NCI-H146 treated with DMSO at 0.1 percent for 48 hours (cell line): ENCODE measurements at regions not wholly inside any gene's neighbourhood (a gene's known extent, or its start where the extent isn't known, plus 50 kb on each side); places are given as distances from the start of the nearest gene placed in this dataset.

Experiments
- DNase-seq: peaks from one replicate; lab custom pipeline; 2025; ENCODE audit not compliant: unreplicated experiment; lab: John Stamatoyannopoulos, UW

DNA sequence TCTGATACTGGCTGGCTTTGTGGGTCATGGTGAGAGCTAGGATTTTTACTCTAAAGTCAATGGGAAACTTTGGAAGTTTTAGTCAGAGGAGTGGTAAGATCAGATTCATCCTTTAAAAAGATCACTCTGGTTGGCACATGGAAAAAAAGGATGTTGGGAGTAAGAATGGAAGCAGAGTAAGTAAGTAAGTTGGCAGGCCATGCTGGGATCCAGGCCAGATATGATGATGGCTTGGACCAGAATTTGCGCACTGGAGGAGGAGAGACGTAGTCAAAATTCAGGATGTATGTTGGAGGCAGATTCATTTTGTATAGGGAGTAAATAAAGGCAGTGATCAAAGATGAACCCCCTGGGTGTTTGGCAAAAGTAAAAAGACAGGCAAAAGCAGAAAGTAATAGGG lies 283.3 kb upstream of the THSD7B start:
- DNase-seq: no peak

DNA sequence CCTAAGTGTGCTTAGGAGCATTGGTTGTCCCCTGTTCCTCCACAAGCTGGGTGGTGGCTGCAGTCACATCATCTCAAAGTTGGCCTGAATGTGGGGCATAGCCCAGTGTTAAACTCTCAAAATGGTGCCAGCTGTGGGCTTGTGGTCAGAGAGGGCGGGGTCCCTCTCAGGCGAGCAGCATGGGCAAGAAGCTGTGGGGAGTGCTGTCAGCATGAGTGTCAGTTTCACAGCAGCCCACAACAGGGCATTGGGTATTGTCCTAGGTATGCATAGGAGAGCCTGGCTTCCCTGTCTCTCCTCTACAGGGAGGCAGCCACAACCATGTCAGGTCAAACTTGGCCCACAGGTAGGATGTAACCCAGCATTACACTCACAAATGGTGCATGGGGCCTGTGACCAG lies 285.6 kb upstream of the THSD7B start:
- no peak for DNase-seq

DNA sequence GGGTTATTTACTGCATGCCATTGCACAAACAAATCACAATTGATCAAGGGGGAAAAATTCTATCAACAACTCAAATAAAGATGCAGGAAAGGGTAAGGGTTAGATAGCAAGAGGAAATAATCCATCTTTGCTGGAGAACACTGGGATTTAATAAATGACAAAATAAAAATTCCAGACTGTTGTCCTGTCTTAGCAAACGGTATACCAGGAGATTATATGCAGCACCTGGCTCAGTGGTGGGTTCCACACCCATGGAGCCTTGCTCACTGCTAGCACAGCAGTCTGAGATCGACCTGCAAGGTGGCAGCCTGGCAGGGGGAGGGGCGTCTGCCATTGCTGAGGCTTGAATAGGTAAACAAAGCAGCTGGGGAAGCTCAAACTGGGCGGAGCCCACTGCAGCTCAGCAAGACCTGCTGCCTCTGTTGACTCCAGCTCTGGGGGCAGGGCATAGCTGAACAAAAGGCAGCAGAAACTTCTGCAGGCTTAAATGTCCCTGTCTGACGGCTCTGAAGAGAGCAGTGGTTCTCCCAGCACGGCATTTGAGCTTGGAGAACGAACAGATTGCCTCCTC lies 296.5 kb upstream of the THSD7B start:
- DNase-seq: no peak

DNA sequence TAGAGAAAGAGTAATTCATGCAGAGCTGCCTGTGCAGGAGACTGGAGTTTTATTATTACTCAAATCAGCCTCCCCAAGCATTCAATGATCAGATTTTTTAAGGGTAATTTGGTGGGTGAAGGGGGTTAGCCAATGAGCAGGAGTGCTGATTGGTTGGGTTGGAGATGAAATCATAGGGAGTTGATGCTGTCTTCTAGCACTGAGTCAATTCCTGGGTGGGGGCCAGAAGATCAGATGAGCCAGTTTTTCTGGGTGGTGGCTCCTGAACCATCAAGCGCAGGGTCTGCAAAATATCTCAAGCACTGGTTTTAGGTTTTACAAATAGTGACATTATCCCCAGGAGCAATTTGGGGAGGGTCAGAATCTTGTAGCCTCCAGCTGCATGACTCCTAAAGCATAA lies 312.8 kb upstream of the THSD7B start:
- DNase-seq: no peak

DNA sequence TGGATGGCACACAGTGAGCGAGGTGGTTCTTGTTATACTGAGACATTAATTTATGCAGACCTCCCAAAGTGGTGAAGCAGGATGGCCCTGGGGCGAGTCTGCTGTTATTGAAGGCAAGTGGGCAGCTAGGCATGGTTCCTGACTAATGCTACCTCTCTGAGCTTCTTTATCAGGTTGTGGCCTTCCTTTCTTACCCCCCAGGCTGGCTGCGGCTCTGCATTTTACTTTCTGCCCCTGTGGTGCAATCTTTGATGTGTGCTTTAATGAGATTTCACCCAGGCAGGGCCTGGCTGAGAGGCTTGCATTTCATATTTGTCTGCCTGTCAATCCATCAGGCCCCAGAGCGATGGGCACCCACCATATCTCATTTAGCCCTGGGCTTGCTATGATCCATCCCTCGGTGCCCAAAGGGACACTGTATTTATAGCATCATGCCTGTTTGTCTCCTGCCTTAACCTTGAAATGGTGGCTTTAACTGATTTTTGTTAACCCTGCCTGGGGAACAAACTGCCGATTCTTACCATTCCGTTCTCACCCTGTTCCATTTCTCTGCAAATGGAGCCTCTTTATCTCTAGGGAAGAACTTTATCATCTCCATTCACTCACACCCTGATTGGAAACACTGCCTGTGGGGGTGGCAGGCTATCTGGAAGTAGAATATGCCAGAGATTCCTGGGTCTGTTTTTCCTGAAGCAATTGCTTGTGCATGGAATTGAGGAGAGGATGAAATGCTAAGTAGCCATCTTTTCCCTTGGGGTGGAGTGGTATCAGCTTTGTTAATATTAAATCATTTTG lies 316.2 kb upstream of the THSD7B start:
- no peak for DNase-seq

DNA sequence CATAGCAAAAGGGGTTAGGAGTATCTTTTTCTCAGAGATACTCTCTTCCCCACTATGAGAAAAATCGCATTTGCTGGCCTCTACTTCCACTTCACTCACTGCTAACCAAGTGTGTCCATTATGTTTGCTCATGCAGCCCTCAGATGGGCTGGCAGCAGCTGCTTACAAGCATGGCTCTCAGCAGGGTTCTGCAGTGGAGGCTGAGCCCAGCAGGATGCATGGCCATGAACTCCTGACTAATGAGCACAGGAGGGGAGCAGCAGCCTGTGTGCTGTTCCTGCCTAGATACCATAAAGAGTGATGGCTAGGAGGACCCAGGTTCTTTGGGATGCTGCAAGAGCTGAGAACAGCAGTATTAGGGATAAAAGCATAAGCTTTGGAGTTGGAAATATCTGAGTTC lies 316.9 kb upstream of the THSD7B start:
- DNase-seq: peak; percentile 85

DNA sequence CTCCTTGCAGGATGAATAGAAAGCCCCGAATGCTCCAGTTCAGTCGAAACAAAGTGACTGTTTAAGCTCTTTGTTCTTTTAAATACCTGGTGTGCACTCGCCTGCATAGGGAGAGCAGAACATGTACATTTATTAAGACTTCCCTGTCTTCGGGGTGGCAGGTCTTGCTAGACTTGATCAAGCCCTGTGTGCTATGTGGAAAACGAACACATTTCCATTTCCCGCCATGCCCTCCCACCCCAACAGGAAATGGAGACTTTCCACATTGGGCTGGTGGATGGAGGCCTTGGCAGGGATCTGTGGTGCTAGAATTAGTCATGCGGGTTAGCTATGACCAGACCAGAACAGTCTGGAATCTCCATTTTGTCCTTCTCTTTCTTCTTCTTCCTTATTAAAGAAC lies 321.0 kb upstream of the THSD7B start:
- DNase-seq: no peak

DNA sequence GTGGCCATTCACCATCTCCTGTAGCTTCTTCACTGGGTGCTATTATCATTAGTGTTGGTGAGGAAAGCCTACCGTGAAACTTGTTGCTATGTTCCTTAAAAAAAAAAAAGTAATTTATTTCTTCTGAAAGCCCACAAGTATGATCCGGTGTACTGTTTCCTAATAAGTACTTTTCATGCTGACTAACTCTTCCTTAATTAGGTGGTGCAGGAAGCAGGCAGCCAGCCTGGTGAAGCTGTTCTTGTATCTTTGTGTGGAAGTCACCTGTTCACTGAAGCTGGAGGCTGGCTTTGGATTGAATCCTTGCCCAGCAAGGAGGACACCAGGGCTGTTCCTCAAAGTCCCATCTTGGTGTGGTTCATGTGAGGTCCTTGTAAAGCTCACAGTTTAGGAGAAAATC lies 321.7 kb upstream of the THSD7B start:
- no peak for DNase-seq

DNA sequence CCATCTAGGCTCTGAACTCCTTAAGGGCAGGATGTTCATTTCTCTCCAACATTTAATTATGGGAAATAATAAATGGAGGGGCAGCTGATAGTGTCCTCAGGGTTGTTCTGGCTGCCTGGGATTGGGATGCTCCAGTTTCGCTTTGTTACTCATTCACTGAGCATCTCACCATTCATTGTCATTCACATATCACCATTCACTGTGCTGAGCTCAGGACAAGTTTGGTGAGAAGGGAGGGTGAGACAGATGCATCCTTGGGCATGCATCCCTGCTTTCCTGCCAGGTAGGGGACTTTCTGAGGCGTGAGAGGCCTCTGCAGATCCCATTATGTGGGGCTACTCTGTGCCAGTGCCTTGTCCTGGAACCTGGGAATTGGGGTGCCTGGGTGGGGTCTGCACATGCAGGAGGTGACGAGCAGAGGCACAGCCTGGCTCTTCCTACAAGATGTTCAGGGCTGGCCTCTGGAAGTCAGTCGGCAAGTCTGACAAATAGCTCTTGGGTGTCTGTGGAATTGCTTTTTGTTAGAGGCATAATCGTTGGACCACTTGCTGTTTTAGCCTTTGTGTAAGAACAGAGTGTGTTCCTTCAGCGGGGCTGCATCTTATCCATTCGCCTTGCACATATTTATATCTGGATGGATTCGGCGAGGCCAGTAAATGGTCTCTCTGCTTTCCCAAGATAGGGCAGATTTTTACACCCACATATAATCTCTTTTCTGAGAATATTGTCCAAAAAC lies 323.2 kb upstream of the THSD7B start:
- peak; percentile 21 for DNase-seq

DNA sequence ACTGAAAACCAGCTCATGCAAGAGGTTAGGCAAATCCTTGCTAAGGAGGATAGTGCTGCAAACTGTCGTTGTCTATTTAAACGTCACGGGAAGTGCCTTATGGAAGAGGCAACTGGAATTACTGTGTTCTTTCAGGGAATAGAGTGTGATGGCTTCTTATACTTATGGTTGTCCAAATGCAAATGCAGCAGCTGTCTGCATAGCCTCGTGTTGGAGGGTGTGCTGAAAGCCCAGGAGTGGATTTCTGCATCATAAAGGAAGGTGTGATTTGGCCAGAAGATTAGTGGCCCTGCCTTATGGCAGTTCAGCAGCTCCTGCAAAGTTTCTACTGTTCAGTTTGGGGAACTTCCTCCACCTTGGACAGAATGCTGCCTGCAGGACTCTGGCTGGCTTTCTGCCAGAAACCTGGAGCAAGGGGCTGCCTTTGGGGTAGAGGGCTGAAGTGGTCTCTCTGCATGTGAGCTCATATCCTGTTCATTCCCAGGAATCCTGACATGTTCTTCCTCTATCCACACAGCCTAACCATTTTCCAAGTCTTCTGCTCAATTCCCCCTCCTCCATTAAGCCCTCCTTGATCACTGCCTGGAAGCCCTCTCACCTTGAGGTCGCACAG lies 321.2 kb upstream of the CXCR4 start:
- no peak for DNase-seq

DNA sequence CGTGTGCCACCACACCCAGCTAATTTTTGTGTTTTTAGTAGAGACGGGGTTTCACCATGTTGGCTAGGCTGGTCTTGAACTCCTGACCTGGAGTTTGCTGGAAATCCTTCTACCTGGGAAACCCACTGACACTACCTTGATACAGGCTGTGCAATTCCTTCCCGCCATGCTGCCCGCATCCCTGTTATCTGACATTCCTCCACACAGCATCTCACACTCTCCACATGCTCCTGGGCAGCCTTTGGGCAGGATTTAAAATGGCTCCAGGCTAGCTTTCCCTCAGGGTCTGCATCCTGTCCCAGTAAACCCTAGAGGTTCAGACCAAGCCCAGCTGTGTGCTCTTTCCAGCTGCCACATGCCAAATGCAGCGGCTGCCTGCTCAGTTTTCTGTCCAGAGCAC lies 319.5 kb upstream of the CXCR4 start:
- DNase-seq: no peak

DNA sequence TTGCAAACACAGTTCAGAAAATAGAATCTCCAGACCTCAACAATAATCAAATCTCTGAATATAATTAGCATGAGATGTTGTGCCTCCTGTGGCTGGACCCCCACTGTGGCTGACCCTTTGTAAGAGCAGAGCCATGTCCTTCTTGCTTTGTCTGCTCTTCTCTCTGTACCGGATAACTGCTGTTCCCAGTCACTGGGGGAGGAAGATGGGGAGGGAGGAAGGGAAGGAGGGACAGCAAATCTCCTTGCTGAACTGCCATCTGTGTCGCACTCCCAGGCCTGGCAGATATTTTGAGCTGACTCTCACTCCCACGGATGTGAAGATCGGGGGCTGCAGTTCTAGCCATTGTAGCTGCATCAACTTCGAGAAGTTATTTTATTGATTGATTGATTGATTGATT lies 319.0 kb upstream of the CXCR4 start:
- DNase-seq: peak; percentile 42

DNA sequence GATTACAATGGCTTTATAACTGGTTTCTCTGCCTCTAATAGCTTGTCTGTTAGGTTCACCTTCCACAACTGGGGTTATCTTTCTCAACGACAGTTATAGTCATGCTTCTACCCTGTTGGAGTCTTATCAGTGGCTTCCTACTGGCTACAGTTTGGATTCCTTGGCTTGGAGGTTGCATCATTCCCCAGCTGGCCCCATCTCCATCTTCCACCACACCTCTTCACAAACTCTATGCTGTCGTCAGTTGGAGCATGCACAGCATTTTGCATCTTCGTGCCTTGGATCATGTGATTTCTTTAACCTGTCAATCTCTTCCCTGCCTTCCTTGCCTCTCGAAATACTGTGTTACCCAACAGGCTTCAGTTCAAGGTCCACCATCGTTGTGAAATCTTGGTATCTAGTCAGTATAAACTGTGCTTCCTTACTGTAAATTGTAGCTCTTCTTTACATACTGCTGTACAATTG lies 316.3 kb upstream of the CXCR4 start:
- no peak for DNase-seq

DNA sequence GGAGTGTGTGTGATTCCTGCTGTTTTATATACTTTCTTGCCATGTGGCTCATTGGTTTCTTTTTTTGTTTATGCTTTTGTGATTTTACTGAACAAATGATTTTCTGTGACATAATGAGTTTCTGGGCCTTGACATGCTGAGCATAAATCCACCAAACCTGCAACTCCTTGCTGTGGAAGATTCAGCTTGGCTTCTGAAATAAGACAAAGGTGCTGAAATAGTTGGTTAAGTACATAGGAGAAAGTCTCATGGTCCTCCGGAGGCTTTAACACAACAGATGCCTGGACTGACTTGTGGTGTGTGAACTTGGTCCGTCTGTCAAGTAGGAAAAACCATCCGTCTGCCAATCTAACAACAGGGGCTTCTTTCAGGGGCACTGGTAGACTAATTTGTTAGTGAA lies 315.3 kb upstream of the CXCR4 start:
- no peak for DNase-seq

DNA sequence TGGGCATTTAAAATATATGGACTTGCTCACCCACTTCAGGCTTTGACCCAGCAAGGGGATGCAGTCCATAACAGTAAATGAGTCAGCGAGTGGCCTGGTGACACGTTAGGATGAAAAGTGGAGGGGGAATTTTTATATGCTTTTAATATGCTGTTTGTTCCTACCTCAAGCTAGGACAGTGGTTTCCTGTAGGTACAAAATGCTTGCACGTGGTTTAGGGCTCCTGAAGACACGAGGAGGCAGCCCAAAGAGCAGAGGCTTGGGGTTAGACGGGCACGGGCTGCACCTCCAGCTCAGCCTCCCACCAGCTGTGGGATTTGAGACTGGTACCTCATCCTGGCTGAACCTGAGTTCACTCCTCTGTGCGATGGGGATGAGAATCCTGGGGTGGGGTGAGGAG lies 306.2 kb upstream of the CXCR4 start:
- no peak for DNase-seq

DNA sequence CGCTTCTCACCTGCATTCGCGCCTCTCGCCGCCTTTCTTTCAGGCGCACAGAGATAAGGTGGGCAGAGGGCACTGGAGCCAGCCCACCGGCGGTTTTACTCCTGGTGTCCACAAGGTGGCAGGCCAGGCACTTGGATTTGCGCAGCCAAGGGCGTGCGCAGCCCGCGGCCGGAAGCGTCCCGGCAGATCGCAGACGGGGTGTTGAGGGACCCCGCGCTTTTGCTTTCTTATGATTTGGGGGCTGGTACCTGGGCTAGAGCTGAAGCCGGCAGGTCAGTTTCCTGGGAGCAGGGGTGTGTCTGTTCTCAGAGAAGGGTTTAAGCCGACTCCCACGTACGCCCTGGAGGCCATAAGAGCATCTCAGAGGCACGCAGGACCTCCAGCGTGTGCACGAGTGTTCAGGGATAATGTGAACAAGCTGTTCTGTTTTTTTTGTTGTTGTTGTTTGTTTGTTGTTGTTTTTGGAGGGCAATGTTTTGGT lies 305.6 kb upstream of the CXCR4 start:
- peak; percentile 66 for DNase-seq

DNA sequence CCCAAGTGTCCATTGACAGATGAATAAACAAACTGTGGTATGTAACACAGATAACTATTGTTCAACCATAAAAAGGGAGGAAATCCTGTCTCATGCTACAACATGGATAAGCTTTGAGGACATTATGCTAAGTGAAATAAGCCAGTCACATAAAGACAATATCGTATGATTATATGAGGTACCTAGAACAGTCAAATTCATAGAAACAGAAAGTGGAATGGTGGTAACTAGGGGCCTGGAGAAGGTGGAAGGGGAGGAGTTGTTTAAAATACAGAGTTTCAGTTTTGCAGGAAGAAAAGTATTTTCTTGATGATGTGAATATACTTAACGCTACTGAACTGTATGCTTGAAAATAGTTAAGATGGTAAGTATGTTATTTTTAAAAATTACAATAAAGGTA lies 304.6 kb upstream of the CXCR4 start:
- no peak for DNase-seq

DNA sequence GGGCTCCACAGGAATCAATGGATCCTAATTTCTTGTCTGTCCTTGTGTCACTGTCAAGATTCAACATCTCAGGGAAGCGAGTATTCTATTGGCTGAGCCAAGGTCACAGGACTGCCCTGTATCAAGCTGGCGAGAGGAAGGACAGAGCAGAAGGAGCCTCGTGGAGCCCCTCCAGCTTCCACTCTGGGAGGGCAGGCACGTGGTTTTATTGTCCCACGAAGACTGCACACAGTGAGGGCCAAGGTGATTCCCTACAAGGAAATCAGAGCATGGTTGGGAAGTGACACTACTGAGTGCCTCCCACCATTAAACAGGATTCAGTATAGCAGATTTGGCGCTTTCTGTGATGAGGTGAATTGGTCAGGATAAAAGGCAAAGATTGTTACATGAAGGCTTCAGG lies 302.4 kb upstream of the CXCR4 start:
- no peak for DNase-seq

DNA sequence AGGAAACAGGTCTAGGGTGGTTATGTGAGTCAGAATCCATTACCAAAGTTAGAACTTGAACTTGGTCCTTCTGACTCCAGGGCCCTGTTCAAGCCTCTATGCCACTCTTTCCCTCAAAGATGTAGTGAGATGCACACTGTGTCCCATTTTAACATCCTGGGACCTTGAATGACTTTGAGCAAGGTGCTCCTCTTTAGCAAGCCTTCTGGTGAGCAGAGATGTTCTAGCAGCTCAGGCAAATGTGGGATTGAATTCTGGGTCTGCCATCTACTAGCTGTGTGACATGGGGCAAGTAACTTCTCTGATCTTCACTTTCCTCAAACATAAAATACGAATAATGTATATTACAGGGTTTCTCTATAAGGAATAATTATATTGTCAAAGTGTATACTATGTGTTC lies 294.0 kb upstream of the CXCR4 start:
- DNase-seq: no peak

DNA sequence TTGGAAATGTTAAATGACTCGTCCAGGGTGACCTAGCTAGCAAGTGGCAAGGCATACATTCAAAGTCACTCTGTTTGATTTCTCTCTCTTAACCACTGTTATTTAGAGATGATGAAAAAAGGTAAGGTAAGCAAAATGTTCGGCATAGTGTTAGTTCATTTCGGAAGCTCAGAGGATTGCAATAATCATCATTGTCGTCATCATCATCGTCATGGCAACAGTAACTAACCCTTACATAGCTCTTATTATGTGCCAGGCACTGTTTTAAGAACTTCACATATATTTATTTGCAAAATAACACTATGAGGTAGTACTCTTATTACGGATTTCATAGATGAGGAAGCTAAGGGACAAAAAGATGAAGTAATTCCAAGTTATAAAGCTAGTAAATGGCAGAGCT lies 292.7 kb upstream of the CXCR4 start:
- no peak for DNase-seq

DNA sequence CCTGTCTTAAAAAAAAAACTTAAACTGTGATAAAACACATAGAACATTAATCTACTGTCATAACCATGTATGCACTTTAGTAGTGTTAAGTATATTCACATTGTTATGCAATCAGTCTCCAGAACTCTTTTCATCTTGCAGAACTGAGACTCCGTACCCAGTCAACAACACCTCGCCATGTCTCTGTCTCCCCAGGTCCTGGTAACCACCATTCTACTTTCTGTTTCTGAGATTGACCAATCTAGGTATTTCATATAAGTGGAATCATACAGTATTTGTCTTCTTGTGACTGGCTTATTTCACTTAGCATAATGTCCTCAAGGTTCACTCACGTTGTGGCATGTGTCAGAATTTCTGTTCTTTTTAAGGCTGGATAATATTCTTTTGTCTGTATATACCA lies 290.8 kb upstream of the CXCR4 start:
- no peak for DNase-seq

DNA sequence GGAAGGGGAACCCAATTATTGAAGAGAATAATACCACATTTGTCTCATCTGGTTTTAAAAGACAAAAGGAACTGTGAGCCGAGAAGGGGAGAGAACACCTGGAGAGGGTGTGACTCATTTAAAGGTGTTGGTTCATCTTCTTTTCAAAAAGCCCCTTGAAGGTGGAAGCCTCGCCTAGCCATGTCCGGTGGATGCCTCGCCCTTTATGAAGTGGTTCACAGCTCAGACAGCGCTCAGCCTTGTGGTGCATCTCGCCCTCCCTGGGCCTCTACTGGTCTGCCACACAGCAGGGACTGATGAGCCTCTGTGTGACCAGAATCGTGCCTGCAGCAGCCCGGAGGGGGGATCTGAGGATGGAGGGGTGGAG lies 290.0 kb upstream of the CXCR4 start:
- DNase-seq: no peak
